Cardiac septum (tissue), 1 donor: ENCODE measurements at regions not wholly inside any gene's neighbourhood (a gene's known extent, or its start where the extent isn't known, plus 50 kb on each side); places are given as distances from the start of the nearest gene placed in this dataset.

ENCODE experiments used
- DNase-seq: peaks from one replicate; pipeline ENCODE4 v3.0.0-alpha.2; 2020; ENCODE audit warnings: low spot score
- intact Hi-C: fragments of 100-400 bp; cut with DNase I; formaldehyde crosslinking; loops from one replicate; pipeline ENCODE4 v1.14.0; 2022
- donor health status: DM: no; HTN: no; CAD: no.

DNA sequence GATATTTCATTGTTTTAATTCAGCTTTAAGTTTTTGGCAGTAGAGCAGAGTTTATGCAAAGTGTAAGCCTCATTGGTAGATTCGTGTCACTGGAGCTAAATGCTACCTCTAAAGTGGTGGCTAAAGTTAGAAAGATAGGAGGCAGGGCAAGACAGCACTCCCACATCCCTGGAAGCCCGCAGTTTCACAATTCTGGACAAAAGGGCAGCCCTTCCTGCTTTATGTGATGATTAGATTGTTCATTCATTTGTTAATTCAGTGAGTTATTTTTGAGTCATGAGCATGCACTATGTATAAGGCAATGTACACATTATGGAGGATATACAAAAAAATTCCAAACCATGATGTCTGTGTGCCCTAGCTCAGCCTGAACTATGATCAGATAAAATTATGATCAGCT is 52.1 kb upstream of the EIF3M start:
- DNase-seq, result no peak
- intact Hi-C loops, result no loop called here

DNA sequence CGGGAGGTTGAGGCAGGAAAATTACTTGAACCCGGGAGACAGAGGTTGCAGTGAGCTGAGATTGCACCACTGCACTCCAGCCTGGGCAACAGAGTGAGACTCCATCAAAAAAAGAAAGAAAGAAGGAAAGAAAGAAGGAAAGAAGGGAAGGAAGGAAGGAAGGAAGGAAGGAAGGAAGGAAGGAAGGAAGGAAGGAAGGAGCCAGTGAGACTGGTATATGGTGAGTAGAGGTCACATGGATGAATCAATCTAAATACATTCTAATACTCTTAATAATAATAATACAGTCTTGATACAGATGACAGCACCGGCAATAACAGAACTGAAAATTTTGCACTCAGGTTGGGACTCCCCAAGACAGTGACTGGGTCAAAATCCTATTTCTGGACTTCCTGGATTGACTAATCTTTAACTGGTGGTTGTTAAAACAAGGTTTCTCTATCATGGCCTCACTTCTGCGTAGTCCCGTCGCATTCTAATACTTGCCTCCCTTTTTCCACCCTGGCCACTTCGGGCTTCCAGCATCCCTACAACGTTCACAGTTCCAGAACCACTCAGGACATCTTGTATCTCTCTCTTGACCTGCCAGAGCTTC is 53.5 kb upstream of the EIF3M start:
- intact Hi-C loops, result no loop called here
- no peak for DNase-seq

DNA sequence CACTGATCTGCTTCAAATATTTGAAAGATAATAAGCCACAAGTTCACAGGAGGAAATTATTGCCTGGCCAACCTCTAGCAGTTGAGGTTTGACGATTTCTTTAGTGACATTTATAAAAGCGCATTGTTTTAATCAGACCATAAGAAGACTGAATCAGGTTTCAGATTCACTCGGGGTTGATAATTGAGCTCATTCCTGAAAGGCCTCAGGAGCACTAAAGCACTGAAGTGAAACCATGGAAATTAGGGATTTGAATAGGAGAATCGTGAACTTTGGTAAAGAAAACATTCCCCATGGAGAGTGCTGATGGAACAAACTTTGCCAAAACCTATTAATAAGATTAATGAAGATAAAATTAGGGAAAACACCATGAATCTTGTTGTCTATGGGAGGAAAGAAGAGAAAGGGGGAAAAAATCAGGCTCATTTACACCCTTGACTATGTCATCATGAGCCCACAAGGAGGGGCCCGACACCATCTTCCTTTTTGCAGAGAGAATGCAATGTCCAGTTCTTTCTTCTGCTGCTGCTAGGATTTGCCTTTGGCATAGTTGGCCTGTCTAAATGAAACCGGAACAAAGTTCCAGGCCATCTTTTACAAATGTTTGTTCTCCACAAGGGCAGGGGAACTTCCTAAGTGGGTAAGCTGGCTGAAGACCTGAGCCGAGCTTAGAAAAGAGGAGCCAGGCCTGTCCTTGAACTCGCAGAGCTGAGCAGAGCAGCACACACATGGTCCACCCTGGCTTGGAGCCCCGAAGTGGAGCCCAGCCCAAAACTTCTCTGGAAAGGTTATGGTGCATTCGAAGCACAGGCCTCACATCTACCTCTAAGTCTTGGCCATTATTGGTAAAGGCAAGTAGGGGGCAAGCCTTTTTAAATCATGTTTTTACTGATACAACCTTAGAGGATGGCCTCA is 56.1 kb upstream of the EIF3M start:
- no peak for DNase-seq
- intact Hi-C loops, result no loop called here

DNA sequence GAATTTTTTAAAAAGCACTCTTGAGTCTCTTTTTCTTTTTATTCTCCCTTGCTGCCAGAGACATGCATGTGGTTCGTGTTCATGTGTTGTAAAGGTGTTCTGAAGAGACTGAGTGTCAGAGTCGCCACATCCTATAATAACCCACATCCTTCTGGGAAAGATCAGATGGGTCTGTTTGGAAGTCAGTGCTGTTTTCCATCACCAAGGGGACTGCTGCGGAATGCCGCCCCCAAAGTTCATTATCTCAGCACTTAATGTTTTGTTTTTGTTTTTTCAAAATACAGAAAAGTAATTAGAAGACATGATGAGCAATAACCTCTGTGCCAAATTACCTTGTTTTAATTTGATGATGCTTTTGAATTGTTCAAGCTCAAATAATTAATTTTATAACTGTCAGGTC is 56.9 kb upstream of the EIF3M start:
- no peak for DNase-seq
- intact Hi-C loops, result no loop called here

DNA sequence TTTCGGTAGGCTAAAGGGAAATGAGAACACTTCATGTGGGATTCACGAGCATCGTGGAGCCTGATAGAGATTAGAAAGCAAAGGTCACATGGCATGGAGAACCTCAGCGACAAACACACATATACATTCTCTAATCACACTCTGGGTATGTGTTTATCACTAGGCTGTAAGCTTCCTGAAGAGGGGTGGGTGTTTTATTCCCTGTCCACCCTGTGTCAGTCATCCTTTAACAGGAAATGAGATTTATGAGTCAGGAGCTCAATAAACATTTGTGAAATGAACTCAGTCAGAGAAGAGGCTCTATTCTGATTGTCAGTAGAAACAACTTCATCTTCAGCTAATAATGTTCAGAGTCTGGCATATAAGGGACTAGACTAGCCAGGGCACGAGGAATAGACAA is 71.7 kb upstream of the EIF3M start:
- no peak for DNase-seq
- intact Hi-C loops, result no loop called here

DNA sequence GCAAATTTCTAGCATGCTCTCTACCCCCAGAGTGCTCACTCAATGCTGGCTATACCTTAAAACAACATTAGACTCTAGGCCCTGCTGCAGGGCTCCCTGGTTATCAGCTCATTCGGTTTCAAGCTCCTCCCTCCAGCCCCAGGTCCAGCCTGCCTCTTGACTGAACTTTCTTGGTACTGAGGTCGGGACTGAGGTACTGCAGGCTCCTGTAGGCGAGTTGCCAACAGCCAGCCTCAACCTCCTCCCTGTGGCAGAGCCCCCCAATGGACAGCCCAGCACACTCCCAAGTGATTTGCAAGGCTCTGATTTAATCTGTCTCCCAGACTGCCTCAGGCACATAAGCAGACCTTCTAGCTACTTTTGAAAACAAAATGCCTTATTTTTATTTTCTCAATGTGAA is 73.6 kb upstream of the EIF3M start:
- DNase-seq, result no peak
- intact Hi-C loops, result no loop called here

DNA sequence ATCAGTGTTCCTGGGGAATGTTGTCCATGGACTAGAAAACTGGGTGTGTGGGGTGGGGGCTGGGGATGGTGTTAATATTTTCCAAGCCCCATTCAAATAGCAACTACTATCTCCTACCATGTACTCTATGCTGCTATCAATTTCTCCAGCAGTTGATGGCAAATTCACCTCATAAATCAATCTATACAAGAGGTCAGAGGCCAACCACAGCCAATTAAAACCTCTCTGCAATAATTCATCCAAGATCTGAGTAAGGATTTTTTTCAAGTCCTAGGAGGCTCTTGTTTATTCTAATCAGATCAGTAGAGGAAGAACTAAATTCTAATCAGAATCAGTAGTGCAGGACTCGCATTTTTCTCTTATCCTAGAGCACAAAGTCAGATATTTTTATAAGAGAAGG is 73.4 kb upstream of the WT1 start:
- no peak for DNase-seq
- intact Hi-C loops, result no loop called here

DNA sequence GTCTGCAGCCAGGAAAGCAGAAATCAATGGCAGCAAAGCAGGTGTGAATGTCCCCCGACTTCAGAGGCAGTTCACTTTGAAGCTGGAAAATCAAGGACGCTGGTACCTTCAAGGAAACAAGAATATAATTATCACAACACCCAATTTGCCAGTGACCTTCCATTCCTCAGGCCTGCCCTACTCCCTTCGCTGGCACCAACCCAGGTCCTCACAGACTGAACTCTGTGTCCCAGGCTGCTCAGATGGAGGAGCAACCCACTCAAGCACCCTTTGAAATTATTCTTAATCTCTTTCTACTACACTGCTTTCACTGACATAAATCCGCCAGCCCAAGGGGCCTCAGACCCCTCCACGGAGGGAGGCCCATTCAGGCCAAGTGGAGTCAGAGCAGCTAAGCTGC is 64.7 kb upstream of the WT1 start:
- DNase-seq, result no peak
- intact Hi-C loops, result no loop called here

DNA sequence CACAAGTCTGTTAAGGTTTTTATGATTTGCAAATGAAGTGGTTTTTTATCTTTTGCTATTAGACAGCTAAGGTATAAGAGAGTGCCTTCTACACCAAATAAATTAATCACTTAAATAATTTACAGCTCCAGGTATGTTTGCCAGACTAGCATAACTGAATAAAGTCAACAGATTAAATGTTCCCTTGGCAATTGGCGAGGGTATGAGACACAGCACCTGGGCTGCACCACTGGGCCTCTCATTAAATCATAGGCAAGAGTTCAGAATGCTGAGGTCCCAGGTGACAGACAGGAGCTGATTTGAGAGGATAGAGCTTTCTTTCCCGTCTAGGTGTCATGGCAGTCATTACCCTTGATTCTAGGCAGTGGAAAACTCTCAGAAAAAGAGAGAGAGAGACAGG is 62.6 kb upstream of the WT1 start:
- DNase-seq, result no peak
- intact Hi-C loops, result no loop called here

DNA sequence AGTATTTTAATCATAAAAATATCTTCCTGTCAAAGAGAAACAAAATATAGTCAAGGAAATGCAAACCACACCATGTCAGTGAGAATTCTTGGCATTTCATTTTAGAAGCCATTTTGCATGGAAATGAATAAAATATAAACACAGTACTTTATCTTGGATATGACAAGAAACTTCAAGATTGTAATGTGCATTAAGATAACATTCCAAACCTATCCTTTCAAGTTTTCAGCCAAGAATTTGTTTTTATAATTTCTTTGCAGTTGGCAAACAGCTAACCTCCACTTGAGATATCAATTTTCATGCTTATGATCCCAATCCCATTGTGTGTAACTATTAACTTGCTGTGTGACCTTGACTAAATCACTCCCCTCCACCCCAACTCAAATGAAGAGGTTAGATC is 59.3 kb upstream of the WT1 start:
- intact Hi-C loops, result no loop called here
- no peak for DNase-seq

DNA sequence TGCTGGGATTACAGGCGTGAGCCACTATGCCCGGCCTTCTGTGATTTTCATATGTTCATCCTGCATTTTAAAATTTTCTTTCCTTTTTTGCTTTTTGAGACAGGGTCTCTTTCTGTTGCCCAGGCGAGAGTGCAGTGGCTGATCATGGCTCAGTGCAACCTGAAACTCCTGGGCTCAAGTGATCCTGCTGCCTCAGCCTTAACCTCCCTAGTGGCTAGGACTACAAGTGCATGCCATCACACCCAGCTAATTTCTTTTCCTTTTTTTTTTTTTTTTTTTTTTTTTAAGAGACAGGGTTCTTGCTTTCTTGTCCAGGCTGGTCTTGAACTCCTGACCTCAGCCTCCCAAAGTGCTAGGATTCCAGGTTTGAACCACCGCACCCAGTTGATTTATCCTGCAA is 54.1 kb upstream of the WT1 start:
- intact Hi-C loops, result no loop called here
- peak; percentile 41 for DNase-seq

DNA sequence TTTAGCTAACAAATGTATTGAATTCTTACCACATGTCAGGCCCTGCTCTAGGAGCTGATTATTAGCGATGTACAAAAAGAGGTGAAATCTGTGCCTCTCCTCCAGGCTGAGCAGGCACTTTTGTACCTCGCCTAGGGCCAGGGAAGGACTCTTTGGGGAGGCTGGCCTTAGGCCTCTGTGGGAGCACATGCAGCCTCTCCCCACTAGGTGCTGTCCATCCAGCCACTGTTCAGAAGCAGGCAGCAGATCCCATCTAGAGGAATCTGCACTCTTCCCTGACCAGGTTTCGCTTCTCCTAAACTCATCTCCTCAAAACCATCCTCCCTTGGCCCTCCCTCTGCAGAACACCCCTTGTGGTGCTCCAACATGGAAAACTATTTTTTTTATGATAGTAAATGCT is 51.9 kb upstream of the WT1 start:
- intact Hi-C loops, result no loop called here
- no peak for DNase-seq

DNA sequence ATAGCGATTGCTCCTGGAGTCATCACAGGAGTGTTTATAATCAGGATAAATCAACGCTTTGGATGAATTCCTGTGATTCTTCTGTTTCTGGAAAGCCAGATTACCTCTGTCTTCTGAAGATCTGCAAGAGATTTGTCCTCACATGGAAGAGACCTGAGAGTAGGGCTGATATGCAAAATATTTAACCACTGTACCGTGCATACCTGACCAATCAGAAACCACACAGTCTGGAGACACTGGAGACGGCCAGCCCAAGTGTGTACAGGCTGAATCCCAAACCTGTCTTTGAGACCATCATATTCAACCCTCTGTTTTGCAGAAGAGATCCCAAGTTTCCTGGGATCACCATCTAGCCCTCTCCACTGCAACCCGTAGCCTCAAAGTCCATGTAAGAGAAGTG is 50.4 kb upstream of the WT1 start:
- DNase-seq, result no peak
- intact Hi-C loops, result no loop called here
